GM19239 (cell line): ENCODE measurements at regions not wholly inside any gene's neighbourhood (a gene's known extent, or its start where the extent isn't known, plus 50 kb on each side); places are given as distances from the start of the nearest gene placed in this dataset.

Source experiments
- DNase-seq: peaks from one replicate; pipeline ENCODE4 v3.0.0; 2011; ENCODE audit warnings: low spot score; ENCODE audit not compliant: insufficient read length
- FAIRE-seq: peaks from 2 replicates; lab custom pipeline; 2011; peaks lifted over from hg19 to GRCh38; lab: Jason Lieb, UNC

DNA sequence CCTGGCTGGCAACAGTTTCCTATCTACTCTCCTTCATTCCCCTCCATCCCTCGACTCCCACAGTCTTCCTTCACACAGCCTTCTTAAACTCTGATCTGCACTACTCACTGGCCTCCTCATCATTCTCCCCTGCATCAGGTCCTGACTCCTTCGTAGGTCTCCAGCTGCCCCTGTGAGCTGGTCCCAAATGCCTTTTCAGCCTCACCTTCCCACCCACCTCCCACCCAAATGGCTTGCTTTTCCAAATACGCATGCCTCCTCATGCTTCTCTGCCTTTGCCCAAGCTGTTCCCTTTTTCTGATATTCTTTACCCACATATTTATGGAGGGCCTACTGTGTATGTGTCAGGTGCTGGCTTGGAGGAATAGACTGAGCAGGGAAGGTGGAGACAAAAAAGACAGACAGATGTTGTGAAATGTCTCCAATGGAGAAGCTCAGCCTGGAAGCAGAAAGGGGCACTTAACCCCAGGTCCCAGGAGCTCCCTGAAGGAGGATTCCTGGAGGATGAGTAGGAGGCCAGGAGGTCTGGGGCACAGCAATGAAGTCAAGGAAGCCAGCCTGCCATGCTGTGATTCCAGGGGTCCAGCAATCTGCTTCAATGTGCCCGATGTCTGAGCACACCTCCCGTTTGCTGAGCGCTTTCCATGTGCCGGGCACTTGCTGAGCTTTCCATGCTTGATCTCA, 252.2 kb downstream of the SHQ1 start:
- FAIRE-seq (no peak), DNase-seq (no peak)

DNA sequence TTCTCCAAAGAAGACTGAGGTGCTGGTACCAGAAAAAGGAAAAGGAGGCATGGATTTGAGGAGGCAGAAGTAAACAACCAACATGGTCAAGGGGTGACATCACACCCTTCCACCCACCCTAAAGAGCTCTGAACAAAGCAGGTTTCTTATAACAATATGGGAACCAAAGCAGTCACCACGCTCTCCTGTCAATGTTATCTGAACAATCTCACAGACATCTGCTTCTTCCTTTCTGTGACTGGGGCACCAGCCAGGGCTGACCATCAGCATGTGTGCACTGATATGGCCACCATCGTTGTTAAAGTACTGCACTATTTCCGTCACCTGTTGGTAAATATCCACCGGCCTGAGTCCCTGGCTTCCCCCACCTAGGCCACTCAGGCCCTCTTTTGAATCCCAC, 252.9 kb downstream of the SHQ1 start:
- FAIRE-seq, result no peak
- DNase-seq, result no peak

DNA sequence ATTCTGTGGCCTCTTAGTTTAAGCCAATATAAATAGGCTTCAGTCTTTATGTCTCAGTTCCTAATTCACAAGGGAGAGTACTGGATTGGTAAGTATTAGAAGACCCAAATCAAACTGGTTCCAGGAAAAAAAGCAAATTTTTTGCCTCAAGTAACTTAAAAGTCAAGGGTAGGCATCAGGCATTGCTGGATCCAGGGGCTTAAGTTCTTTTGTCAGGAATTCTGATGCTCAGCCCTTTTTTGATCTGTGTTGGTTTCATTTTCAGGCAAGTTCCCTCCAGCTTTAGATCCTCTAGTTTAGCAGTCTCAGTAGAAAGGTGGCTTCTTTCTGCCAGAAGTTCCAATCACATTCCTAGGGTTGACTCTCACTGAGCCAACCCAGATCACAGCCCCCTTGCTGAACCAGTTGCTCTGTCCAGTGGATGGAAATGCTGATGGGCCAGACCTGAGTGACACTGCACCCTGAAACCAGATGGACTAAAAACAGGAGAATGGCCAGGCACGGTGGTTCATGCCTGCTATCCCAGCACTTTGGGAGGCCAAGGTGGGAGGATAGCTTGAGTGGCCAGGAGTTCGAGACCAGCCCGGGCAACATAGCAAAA, 253.5 kb downstream of the SHQ1 start:
- DNase-seq (no peak), FAIRE-seq (no peak)

DNA sequence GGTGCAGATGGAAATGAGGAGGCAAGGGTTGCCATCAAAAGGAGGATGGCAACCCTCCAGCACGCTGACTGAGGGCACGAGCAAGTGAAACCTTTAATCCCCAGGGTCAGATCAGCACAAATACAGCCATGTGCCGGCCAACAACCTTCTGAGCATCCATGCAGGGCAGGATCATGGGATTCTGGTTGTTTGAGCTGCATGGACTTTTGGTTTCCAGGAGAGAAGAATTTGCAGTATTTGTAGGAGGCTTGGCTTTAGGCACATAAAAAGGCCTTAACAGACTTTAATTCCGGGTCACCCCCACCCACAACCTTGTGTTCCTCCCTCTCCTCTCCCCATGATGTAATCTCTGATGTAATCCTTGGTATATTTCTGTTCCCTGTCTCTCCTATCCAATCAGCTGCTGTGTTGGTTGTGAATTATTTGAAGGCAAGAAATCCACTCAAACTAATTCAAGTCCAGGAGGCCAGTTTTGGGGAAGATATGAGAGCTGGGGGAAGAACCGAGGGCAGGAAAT, 254.3 kb downstream of the SHQ1 start:
- DNase-seq (no peak), FAIRE-seq (no peak)

DNA sequence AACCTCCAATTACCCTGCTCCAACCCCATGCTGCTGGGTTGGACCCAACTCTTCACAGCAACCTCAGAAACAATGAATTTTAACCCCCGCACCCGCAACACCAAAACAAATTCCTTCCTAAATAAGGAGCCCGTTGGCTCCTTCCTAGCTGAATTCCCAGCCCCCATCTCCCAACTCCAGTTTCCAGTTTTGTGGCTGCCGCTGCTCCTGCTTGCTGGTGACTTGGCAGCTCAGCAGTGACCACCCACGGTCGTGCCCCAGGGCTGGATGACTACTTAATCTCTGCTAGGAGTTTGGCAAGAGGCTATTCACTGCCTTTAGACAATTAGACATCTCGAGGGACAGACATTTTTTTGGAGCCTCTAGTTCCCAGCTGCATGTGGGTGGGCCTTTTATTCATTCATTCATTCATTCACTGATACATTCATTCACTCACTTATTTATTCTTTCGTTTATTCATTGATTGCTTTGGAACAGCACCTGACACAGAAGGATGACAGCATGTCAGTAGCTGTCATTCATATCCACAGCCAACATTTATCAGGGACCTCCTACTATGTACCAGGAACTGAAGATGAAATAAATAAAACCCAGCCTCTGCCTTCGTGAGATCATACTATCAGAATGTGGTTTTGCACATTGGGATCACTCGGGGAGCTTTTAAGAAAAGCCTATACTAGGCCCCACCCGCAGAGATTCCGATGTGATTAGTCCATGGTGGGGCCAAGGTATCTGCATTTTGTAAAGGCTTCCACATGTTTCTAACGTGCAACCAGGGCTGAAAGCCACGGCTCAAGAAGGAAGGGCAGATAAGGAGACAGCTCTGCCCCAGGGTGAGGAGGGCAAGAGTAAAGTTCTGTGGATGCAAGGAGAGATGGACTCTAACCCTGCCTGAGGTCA, 256.5 kb downstream of the SHQ1 start:
- DNase-seq (no peak), FAIRE-seq (no peak)

DNA sequence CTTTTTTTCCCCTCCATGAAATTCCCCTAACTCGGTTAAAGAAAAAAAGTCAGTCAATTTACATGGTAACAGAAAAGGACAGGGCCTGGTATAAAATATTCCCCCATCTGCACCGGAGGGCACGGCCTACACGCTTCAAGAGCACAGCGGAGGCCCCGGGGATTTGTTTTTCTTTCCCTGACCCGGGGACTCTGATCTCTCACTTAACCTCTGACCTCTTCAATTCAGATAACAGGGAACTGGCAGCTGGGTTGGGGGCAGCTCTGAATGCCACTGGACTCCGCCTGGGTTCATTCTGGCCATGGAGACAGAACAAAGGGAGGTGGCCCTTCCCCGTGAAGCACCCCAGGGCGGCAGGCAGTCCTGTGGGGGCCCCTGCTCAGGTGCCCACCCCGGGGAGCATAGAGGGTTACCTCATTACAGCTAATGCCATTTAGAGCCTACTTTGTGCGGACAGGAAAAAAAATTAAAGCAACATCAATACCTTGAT, 257.5 kb downstream of the SHQ1 start:
- DNase-seq (no peak), FAIRE-seq (no peak)

DNA sequence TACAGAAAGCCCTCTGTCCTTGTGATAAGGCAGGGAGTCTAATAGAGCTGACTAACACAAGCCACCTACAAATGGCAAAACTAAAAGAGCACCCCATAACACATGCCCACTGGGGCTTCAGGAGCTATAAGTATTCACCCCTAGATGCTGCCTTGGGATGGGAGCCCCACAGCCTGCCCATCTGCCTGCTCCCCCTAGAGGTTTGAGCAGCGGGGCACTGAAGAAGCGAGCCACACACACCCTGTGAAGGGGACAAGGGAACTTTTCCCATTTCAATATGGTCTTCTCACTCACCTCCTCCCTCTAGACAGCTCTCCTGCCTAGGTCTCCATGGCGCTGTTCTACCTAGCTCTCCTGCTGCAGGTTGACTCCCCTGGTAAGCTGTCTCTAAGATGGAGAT, 261.0 kb downstream of the SHQ1 start:
- no peak for FAIRE-seq
- DNase-seq, result no peak

DNA sequence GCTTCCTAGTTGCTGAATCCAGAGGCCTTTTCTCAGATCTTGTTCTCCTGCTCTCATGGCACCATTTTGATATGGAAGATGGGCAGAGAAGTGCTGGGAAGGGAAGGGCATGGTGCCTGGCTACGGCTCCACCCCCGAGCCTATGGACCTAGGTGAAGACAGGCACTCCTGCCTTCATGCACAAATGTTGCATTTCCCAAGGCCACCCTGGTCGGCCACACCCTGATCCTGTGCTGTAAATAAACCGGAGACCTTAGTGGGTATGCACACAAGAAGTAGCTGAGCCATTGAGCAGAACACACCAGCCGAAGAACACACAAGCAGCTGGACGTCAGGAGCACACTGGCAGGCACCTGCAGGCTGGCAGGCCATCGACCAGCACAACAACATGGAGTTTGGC, 261.6 kb downstream of the SHQ1 start:
- DNase-seq (no peak), FAIRE-seq (no peak)

DNA sequence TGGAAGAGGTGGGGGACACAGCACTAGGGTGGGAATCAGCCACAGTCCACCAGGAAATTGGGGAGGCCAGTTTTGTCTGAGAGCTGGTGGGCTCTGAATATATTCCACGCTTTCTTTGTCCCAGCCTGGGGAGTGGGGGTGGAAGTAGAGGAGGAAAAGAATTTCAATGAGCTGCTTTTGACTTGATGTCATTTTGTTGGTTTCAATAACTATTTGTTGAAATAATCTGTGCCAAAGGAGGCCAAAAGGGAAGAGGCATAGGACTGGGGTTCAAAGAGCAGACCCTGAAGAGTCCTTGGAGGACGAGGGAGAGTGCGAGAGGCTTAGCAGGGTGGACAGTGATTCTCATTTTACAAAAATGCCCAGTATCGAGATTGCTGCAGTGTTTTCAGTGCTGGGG, 262.3 kb downstream of the SHQ1 start:
- no peak for DNase-seq
- FAIRE-seq, result no peak

DNA sequence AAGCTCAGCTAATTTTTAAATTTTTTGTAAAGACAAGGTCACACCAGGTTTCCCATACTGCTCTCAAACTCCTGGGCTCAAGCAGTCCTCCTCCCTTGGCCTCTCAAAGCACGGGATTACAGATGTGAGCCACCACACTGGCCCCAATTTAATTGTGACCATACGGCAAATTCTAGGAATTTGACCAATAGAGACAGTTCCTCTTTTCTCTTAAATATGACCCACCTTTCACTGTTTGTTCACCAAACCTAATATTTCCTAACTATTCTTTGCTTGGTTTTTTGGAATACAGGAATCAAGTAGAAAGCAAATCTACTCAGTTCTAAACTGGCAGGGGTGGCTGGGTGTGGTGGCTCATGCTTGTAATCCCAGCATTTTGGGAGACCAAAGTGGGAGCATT, 264.0 kb downstream of the SHQ1 start:
- no peak for FAIRE-seq

DNA sequence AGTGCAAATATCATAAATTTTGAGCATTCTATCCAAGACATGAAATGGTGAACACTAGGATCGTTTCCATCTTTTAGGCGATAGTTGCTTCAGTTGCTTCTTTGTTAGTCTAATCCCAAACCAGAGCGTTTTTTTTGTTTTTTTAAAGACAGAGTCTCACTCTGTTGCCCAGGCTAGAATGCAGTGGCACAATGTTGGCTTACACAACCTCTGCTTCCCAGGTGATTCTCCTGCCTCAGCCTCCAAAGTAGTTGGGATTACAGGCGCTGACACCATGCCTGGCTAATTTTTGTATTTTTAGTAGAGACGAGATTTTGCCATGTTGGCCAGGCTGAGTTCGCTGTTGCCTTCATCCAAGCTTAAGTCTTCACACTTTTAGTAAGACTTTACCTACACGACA, 265.3 kb downstream of the SHQ1 start:
- FAIRE-seq (no peak), DNase-seq (no peak)

More for the DNA sequence above, 264.0 kb downstream of the SHQ1 start:
- DNase-seq, result no peak

DNA sequence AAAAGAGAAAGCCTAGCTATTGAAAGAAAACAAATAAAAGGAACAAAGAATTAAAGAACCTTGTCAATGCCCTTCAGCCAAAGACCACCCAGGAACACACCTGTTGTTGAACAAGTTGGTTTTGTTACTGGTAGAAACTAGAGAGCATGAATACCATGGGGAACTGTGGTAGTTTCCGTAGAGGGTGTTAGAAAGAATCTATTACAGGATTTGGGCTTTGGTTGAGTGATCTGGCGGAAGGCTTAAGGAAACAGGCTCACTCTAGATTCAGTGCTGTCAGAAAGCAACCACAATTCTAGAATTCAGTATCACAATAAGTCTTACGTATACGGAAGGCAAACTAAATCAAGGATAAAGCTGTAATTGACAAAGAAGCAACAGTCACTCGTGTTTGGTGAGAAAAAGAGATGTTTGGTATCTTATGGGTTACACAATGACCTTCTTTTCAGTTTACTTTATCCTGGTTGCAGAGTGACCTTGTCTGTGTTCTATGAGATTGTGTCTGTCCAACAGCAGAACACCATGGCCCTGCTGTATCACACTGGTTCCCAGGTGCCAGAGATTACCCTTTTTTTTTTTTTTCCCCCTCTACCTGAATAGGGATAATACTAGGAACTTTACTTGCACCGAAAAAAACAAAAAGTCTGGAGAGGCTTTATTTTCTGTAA, 265.9 kb downstream of the SHQ1 start:
- FAIRE-seq, result peak; percentile 51
- DNase-seq, result peak; percentile 56

DNA sequence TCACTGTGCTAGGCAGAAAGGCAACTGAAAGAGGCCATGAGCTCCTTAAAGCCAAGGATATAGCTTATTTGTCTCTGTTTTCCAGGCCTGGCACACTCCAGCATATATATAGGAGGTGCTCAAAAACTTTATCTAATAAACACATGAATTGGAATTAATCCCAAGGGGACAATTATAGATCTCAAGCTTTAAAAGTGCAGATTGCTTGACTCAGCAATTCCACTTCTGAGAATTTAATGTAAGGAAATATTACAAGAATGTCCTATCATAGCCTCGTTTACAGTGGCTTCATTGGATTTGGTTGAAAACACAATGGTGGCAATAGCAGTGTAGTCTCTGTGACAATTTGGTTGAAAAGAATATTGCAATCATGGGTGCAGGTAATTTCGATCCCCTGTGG, 267.3 kb downstream of the SHQ1 start:
- DNase-seq (no peak), FAIRE-seq (no peak)

DNA sequence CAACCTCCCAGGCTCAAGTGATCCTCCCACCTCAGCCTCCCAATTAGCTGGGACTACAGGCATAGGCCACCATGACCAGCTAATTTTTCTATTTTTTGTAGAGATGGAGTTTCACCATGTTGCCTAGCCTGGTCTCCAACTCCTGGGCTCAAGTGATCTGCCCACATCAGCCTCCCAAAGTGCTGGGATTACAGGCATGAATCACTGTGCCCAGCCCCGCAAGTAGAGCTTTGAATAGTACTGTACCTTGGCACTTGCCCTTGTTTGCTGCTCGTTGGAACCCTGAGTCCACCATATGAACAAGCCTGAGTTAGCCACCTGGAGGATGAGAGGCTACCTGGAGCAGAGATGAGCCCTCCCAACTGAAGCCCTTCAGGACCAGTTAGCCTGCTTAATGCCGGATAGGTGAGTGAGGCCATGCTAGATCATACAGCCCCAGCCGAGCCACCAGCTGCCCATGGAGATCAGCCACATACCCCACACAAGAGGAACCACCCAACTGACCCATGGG, 267.9 kb downstream of the SHQ1 start:
- FAIRE-seq (no peak), DNase-seq (no peak)

DNA sequence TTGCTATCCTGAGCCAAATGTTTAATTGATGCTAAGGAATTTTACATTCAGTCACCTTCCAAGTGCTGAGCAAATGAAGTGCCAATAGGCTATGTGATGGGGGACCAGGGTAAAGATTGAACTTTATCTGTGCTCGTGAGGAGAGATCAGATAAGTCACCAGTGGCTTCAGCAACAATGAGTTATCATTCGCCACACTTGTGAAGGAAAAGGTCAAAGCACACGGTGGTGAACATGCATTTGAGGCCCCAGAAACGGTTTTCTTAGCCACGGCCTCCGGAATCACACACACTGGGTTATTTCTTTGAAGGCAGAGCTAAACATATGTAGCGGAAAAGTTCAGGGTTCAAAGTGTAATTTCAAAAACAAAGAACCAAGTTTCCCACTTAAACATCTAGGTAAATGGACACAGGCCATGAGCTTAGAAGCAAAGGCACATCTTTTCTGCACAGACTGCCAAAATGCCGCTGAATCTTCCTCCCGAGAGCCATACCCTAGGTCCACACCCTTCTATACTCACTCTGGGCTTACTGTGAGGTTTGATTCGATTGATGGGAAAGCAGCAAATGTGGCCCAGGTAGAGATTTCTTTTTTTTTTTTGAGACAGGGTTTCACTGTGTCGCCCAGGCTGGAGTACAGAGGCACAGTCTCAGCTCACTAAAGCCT, 268.5 kb downstream of the SHQ1 start:
- DNase-seq (no peak), FAIRE-seq (no peak)

DNA sequence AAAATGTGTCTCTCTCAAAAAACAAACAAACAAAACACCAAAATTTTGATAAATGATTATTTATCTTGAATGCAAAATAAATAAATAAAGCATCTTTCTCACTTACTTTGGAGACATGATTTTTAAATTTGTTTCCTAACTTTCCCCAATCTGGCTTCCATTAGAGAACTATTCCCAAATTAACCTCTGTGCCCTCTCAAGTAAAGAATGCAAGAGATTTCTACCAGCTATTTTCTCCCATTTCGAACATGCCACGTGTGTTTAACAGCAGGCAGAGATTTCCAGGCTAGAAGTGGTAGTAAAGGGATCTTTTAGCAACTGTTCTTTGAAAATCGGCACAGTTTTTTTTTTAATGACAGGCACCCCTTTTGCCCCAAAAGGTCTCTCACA, 269.1 kb downstream of the SHQ1 start:
- FAIRE-seq (no peak), DNase-seq (no peak)

DNA sequence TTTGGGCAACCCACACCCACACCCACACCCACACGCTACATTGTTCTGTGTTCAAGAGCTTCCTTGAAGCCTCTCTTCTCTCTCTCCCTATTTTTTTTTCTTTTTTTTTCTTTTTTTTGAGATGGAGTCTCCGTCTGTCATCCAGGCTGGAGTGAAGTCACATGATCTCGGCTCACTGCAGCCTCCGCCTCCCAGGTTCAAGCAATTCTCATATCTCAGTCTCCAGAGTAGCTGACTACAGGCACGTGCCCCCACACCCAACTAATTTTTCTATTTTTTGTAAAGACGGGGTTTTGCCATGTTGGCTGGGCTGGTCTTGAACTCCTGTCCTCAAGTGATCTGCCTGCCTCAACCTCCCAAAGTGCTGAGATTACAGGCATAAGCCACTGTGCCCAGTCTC, 271.1 kb downstream of the SHQ1 start:
- FAIRE-seq (no peak), DNase-seq (no peak)

DNA sequence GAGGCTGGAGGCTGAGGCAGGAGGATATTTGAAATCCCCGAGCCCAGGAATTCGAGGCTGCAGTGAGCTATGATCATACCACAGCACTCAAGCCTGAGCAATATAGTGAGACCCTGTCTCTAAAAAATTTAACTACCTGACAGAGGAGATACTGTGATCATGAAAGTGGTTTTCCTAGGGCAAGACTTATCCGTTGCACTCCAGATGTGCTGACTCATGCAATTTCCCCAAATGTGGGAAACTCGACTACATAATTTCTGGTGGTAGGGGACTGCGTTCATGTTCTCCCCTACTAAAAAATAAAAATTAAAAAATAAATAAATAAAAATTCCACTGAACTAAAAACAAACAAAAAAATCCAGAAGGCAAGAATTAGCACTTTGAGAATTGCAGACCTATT, 271.7 kb downstream of the SHQ1 start:
- DNase-seq, result no peak
- no peak for FAIRE-seq

DNA sequence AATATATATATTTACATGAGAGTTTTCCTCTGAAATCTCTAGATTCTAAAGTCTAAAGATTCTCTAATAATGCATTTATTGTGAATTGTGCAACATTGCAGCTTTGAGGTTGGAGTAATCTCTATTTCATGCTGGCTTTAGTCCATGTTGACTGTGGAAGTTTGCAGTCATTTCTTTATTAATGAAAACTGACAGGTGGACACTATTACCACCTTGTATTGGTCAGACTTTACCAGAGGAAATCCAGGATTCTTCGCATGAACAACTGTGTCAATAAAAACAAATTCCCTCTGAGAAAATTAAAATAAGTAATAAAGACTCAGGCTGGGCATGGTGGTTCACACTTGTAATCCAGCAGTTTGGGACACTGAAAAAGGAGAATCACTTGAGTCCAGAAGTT, 274.1 kb downstream of the SHQ1 start:
- DNase-seq, result no peak
- FAIRE-seq, result no peak

DNA sequence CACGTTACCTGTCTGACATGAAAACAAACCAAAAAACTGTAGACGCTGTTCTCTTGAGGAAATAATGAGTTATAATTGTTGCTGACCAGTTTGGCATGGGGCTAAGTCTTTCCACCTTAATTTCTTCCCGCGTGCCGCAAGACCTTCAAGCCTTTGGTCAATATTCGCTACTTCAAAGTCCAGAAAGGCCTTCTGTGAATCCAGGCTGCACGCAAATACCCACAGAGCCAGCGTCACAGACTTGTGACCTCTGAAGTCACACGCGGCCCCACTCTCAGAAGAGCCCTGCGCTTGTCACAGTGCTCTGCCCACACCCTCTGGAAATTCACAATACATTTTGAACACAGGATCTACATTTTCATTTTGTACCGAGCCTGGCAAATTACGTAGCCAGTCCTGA, 275.2 kb downstream of the SHQ1 start:
- no peak for DNase-seq
- FAIRE-seq, result no peak
